Cerebellar cortex (tissue), 1 donor: ENCODE measurements at regions not wholly inside any gene's neighbourhood (a gene's known extent, or its start where the extent isn't known, plus 50 kb on each side); places are given as distances from the start of the nearest gene placed in this dataset.
"Not testable (repeated sequence)": the region's sequence is repeated elsewhere in the genome, so short reads cannot be mapped to it uniquely, and the experiment has no call there.

ENCODE experiments used
- DNase-seq: peaks from one replicate; pipeline ENCODE4 v3.0.0-alpha.2; 2015; ENCODE audit warnings: low spot score

DNA sequence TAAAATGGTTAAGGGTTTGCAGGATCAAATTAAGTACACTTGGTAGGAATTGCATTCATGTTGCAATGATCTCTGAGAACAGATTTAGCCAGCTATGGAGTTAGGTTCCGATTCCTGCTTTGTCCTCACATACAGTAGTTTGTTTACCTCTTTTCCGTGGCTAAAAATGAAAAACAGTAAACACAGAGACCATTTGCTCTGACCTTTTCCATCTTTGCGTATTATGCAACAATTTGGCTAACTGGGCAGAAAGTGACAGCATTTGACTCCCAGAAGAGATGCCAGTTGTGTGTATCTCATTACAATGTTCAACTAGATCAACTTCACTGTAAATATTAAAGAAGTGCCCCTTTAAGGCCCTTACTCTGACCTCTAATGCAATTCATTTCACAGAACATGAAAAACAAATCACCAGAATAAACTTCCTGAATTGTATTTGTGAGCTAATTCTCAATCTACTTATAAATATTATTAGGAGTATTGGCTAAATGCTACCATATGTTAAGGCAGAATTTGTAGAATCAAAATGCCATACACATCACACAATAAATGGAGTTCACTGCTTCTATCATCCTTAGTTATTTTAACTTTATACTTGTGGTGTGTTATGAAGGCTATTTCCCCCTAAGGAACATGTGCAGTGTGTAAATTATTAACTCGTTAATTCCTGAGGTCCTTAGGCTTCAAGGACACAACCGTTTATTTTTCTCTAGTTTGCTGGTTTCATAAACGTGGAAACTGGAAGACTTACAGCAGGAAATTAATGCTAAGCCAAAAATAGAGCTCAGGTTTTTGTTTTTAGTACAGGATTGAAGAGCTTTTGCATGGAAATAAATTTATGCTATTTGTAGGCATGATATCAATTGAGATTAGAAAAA, 380.7 kb upstream of the CITED2 start:
- no peak for DNase-seq

DNA sequence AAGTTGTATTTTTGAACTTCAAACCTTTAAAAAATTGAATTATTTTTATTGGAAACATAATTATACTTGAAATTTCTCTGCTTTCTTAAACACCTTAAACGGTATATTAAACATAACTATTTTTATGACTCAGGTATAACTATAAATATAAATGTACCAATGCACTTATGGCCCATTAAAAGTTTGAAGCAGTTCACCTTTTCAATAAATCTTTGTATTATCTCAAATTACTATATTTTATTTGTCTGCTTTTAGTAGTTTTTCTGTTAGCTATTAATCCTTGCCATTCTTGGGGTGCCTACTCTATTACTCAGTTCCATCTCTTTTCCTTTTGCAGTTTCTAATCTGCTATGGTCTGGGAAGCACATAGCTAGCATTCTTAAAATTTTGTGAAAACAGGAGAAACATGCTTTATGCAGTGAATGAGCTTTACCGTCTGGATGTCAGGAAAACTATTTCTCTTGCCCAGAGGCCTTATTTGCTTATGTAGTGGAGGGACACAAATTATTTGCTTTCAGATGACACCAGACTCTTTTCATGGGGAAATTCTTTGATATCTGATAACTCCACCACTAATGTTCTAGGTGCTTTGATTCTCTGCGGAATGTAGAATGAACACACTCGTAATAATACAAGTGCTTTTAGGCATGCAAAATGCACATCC, 378.9 kb upstream of the CITED2 start:
- no peak for DNase-seq

DNA sequence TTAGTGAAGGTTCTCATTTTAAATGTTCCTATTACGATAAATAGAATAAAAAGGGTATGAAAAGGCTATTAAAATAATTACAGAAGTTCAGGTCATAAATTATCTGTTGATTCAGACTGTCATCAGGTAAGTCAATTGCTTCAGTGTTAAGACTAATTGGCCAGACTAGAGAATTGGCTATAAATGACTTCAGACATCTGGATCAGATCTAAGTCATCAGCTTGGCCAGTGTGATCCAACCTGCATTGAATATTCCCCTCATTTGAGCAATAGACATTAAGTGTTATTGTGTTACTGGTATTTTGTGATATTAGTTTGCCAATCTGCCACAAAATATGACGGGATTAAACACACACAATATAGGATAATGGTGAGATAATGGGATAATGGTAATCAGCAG, 377.6 kb upstream of the CITED2 start:
- DNase-seq, result no peak

DNA sequence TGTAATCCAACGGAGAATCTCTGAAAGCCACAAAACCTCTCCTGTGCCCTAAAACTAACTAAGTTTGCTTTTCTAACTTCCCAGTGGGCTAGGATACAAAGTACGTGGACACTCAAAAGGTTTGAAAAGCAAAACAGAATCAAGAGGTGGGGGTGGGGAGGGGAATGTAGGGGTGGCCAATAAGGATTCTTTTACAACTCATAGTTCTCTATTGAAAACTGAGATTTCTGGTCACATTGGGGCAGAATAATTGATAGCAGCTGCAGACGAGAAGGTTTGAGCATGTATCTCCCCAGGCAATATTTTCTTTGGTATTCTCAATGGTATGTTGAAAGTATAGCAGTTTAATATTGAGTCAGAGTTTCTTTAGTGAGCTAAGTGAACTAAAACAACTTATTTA, 376.7 kb upstream of the CITED2 start:
- no peak for DNase-seq

DNA sequence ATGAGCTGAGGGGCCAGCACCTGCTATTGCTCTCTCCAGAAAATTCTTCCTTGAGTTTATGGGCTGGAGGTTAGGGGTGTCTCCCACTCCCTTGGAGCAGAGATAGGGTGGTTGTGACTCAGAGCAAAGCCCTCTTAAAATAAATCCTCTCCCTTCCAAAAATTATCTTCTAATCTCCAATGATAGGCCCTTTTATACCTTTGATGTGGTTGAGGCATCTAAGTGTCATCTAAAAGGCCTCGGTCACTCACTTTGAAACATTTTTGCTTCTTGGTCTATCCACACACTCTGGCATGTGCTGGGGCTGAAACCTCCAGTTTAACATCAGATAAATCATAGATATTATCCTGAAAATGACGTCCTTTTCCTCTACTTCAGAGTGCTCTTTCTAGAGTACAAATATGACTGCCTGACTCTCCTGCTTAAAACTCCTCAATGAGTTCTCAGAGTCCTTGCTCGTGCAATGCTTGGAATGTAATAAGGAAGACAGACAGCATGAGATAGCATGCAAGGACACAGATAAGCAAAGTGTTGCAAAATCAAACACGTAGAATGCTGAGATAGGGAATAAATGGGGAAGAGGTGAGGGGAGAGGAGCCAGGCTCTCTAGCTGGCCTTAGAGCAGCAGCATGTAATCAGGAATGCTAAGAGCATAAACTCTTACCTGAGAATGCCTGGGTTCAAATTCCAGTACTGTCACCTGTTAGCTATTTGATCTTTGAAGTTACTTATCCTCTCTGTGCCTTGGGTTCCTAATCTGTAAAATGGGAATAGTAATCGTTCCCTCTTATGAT, 374.1 kb upstream of the CITED2 start:
- no peak for DNase-seq

DNA sequence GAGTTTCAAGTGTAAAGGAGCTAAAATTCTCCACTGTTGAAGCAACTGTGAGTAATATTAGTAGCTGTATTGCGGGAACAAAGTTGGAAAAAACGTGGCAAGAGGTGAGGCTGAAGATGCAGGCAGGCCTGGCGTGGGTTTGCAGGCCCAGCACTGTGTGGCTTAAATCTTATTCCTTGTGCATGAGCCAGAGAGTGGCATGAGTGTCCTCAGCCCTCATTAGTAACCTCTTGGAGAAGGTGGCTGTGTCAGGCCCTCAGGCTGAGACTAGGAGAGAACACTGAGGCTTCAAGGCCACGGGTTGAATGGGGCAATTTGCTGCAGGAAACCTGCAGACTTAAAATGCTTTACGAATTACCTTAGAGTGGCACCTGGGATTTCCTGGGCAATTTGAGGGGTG, 372.7 kb upstream of the CITED2 start:
- DNase-seq, result no peak

DNA sequence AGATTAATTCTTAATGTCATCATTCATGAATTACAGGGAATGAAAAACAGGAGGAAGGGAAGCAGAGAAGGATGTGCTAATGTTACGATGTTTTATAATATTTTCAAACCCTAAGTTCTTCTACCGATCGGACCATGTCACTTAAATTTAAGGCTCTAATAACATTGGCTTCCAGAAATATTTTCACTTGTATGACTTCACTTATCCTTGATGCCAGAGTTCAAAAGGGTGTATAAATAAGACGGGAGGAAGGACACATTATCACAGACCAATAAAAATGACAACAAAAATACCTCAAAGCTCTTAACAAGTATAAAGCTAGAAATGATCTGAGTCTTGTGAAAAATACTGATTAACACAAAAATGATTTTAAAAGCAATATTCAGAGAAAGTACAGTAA, 370.4 kb upstream of the CITED2 start:
- no peak for DNase-seq

DNA sequence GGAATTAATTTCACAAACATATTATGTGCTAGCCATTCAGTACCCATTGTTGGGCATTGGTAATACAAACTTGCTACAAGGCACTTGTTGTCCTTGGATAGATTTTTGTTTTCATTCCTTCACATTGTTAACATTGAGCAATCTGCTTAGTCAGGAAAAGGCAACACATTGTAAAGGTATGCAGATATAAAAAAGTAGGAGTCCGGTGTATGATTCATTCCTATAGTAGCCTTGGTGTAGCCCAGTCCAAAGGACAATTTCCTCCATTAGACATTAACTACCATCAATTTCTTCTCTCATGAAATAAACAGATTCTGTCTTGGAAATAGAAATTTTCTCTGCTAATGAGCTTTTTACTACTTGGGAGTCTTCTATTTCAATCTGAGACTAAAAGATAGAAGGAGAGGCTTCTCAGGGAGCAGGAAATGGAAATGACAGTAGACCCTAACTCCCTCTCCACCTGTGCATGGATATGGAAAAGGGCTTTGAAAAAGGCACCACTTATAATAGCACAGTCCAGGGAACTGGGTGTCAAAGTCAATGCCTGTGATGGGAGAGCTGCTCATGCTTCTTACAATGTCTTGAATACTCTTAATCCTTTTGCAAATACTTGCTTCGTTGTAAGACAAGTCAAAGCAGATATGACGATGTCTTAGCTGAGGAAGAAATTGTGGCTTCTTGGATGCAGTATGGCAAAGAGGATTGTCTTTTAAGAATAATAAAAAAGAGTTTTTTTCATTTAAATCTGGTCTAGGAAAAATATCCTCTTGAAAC, 369.4 kb upstream of the CITED2 start:
- no peak for DNase-seq

DNA sequence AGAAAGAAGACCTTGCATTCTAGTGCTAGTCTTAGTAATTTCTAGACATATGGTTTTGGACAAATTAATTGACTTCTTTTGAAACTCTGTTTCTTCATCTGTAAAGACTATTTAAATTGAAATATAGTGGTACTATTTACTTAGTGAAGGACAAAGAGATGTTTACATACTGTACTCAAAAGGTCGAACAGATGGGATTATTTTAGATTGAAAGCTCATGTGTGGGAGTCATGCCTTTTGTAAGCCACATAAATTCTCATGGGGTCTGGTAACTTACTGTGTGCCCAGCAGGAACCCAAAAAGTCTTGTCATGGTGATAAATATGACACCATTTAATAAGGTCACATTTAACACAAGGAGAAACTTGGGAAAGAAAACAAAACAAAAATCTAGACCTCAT, 368.2 kb upstream of the CITED2 start:
- no peak for DNase-seq

DNA sequence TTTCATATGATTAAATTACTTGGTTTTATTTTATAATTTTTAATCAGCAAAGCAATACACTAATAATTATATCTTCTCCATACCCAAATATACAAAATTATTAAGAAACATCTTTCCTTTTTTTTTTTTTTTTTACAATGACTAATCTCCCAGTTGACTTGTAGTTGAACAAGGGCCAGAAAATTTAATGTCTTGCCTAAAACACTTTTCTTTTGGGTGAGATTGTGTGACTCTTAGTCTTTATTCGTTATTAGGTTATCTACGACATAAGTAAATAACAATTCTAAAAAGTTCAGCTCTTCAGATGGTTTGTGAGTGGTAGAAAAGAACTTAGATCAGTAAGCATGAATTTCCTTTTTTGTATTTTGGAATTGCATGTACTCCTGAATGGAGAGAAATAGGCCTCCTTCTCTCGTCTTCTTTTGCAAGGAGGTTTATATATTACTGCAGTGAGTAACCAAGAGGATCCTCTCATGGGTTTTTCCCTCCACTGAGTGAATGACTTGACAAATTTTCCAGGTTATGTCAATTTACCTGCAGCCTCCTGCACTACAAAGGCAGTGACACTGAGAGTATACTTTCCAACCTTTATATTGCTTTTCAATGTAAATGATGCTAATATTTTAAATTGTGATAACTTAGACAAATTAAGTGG, 364.5 kb upstream of the CITED2 start:
- no peak for DNase-seq

DNA sequence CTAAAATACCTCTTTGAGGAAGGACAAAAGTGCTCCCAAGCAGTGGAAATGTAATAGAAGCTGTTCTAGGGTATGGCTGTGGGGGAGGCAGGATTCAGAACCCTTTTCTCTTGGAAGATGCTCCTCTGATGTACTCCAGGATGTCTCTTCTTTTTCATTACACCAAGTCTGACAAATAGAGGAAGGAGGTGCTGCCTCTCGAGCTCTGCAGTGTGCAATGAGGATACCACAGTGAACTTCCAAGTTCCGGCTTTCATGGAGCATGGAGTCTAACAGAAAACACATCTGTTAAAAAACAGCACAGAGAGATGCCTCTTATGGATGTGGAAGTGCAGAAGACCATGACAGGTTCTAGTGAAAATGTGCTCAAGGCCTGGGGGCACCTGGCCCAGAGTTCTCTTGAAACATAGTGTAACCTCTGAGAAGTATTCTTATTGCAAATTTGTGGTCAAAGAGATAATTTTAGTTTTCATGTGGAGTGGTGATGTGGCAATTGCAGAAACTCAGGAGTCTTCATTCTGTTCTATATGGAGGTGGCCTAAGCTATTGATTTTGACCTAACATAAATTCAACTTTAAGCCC, 362.0 kb upstream of the CITED2 start:
- no peak for DNase-seq

DNA sequence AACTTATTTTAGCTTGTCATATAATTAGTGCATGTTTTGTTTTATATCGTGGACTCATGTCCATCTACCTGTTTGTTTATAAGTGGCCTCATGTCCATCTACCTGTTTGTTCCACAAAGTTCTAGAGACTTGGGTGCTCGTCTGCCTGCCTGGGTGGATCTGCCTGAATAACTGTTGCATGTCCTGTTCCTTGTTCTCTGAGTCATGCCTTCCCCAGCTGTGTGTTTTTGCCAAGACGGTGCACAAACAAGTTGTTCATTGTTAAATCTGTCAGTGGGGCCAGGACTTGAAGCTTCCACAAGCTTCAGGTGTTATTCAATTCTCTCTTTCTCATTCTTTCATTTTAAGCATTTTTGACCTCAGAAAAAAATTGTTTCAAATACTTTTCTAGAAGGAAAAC, 358.0 kb upstream of the CITED2 start:
- no peak for DNase-seq

DNA sequence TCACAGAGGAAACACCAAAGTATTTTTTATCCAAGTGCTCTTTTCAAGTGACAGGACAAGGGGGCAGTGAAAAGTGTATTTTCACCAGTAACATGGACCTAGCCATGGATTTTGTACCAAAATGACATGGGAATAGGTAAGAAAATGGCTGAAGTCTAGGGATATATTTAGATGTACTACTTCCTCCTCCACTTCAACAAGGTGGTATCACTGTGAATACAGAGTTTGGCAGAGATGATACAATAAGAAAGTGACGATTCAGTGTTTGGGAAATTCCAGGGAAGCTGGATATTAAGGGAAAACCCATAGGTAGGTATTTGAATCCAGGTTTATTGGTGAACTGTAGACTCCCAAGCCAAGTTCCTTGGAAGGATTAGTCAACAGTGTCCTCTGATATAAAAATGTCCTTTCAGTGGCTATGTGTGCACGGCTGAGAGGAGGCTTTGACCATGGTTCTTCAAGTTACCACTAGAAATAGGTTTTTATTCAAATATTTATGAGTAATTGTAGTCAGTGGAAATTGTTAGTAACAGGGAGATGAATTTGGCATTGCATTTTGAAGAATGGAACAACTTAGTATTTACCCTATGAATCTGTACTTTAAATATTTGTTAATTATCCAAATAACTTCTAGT, 356.0 kb upstream of the CITED2 start:
- DNase-seq, result no peak

DNA sequence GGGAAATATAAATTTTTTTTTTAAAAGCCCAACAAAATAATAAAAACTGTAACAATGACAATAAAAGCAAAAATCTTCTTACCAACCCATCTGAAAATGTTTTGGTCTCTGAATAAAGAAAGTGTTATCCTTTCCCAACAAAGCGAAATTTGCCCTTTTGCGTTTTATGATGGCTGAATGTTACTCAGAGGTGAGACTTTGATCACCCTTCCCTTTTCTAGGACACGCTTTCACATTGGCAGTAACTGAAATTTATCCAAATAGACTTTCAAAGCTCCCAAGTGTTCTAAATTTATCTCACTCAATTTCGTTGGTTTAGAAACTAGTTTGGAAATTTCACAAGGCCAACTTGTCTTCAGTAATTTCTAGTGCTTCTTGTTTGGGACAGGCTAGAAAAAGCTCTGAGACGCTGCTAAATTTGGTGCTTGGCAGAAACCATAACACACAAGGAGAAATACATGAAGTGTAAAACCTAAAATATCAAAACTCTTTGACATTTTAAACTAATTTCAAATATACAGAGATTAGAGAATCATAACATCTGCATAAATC, 354.5 kb upstream of the CITED2 start:
- DNase-seq, result no peak

DNA sequence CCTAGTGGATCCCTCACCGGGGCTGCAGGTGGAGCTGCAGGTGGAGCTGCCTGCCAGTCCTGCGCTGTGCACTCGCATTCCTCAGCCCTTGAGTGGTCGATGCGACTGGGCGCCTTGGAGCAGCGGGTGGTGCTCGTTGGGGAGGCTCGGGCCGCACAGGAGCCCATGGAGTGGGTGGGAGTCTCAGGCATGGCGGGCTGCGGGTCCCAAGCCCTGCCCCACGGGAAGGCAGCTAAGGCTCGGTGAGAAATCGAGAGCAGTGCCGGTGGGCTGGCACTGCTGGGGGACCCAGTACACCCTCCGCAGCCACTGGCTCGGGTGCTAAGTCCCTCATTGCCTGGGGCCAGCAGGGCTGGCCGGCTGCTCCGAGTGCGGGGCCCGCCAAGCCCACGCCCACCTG, 351.8 kb upstream of the CITED2 start:
- DNase-seq, result not testable (repeated sequence)

DNA sequence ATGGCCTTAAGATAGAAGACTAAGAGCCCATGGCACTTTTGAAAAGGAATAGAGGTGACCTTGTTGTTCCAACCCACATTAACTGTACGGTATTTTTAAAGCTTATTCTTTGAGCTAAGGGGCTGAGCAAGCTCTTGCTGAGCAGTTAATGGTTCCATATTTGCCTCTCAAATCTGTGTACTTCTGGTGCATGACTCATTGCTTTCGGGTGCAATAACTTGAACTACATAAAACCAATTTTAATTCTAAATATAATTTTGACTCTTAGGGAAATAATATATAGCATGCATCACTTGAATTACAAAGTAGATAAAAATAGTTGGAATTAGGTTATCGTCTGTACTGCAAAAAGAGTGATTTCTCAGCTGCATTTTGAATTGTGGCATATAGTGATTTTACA, 348.1 kb upstream of the CITED2 start:
- DNase-seq, result no peak

DNA sequence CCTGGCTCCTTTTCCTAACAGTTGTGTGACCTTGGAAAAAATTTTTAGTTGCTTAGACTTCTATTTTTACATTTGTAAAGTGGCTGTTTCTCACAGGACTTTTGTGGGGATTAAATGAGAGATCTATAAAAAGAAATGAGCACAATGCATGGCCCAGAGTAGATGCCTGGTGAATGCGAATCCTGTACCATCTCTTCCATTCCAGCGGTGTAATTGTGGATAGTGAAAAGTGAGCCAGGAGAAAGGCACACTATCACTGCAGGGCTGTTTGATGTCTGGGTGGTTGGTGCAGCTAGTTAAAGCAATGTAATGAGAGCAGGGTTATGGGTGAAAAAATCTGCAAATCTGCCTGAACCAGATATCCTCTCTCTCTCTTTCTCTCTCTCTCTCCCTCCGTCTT, 347.5 kb upstream of the CITED2 start:
- DNase-seq, result no peak

DNA sequence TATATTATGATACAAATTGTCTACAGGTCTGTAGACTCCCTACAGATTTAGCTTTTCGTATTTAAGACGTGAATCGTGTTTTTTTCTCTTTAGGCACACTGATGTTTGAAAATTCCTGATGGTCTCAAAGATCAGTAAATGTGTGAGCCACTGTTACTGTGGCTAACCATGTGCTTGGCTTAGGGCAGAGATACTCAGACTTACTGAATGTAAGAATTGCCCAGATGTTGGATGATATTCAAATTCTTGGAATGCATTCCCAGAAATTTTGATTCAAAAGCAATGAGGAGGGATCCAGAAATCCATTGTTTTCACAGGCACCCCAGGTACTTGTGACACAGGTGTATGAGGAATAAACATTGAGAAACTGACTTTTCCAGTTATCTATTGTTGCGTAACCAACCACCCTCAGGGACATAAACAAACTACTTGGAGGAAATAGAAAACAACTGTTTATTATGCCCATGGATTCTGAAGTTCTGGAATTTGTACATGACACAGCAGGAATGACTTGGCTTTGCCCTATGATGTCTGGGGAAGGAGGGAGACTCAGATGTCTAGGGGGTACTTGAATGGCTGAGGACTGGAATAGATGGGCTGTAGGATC, 339.6 kb upstream of the CITED2 start:
- no peak for DNase-seq

DNA sequence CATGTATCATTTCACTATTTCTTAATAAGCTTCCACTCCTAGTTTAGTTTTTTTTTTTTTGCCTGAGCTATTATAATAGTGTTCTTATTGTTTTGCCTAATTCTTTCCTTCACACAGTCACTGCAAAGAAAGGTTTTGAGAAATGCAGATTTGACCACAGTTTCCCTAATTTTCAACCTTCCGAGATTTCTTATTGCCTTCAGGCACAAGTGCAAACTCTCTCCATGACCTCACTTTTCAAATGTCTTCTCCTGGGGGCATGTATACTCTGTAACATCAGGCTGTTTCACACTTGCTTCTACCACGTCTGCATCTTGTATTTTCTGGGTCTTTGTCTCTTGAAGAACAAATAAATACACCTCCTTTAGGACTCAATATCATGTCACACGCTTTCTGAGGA, 339.0 kb upstream of the CITED2 start:
- DNase-seq, result no peak

DNA sequence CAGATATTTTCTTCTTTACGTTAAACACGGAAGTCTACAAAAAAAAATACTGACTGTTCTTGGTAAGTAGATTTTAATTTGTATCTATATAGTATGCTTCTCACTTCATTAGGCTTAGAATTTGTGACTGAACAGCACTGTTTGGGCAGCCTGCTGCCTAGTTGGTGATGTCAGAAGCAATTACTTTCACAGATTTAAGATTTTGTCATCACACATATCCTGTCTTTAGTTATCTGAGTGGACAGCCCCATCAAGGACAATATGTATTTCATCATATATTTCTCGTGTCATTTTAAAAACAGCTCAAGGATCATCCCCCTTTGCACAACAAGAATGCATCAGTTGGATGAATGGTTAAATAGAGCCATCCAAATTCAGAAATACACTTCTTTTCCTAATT, 338.4 kb upstream of the CITED2 start:
- no peak for DNase-seq
